GM10266 (cell line): ENCODE measurements at regions not wholly inside any gene's neighbourhood (a gene's known extent, or its start where the extent isn't known, plus 50 kb on each side); places are given as distances from the start of the nearest gene placed in this dataset.

Experiments
- DNase-seq: peaks from one replicate; pipeline ENCODE4 v3.0.0; 2012; ENCODE audit errors: extremely low spot score
- TF ChIP-seq, protein P1 (sequence below): IDR thresholded peaks from 2 replicates; pipeline ENCODE4 v1.5.1; 2012; ENCODE audit warnings: mild to moderate bottlenecking, low read depth; ENCODE audit not compliant: control insufficient read depth, insufficient read depth; ENCODE audit errors: missing control alignments

DNA sequence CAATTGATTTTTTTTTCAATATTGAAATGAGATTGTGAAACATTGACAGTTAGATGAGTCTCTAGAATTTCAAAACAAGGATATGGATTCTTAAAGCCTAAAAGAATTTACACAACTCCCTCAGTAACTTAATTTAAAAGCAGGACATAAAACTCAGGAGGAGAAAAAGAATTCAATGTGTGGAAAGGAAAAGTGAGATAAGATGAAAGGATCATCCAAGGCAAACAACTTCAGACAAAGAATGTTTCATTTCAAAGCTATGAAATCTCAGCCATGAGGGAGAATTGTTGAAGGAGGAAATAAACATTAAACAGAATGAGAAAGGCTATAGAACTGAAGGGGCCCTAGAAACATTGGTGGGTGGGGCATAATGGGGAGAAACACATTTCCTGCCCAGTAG, 191.7 kb upstream of the NOX3 start:
- TF ChIP-seq, protein P1, sequence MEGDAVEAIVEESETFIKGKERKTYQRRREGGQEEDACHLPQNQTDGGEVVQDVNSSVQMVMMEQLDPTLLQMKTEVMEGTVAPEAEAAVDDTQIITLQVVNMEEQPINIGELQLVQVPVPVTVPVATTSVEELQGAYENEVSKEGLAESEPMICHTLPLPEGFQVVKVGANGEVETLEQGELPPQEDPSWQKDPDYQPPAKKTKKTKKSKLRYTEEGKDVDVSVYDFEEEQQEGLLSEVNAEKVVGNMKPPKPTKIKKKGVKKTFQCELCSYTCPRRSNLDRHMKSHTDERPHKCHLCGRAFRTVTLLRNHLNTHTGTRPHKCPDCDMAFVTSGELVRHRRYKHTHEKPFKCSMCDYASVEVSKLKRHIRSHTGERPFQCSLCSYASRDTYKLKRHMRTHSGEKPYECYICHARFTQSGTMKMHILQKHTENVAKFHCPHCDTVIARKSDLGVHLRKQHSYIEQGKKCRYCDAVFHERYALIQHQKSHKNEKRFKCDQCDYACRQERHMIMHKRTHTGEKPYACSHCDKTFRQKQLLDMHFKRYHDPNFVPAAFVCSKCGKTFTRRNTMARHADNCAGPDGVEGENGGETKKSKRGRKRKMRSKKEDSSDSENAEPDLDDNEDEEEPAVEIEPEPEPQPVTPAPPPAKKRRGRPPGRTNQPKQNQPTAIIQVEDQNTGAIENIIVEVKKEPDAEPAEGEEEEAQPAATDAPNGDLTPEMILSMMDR: no peak
- no peak for DNase-seq

DNA sequence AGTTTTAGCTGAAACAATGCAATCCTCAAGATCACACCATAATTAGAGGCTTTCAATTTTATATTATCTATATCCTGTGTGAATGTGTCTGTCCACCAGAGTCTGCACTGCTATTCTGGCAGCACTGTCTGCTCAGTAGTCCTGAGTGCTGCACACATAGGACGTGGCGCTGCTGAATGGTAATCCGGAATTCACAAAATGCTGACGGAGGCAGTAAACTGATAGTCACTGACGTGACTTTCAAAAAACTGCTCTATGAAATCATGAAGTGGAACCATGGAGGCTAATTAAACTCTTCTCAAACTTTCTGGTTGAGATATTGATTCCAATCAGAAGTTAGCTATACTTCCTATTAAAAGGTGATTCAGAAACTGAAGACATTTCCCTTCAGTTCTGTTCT, 190.8 kb upstream of the NOX3 start:
- TF ChIP-seq, protein P1: no peak
- no peak for DNase-seq

DNA sequence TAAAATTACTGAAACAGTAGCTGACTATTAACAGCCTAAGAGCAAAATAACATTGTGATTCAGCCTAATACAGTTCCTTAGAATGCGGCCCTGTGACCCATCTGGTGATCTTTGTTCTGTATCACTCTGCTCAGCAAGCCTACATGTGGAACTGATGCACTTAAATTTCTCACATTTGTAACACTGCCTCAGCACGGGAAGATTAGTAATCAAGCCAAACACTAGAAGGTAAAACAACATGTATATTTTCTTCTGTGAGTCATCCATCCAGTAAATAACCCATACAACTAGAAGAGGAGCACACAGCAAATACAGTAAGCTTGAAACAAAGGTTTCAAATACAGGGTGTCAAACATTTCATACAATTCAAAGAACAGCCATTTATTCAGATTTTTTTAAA, 189.7 kb upstream of the NOX3 start:
- TF ChIP-seq, protein P1: no peak
- no peak for DNase-seq

DNA sequence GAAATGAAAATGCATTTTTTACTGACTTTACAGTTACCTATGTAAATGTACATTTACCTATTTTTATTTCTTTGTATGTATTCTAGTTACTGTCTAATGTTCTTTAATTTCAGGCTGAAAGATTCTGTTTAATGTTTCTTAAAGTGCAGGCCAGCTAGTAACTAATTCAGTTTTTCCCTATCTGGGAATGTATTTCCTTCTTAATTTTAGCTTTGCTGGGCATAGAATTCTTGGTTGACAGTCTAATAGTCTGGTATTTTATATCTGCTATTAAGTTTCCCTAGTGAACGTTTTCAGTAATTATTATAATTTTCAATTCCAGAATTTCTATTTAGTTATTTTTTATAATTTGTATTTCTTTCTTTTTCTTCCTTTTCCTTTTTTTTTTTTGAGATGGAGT, 186.0 kb upstream of the NOX3 start:
- DNase-seq: no peak
- TF ChIP-seq, protein P1: no peak

DNA sequence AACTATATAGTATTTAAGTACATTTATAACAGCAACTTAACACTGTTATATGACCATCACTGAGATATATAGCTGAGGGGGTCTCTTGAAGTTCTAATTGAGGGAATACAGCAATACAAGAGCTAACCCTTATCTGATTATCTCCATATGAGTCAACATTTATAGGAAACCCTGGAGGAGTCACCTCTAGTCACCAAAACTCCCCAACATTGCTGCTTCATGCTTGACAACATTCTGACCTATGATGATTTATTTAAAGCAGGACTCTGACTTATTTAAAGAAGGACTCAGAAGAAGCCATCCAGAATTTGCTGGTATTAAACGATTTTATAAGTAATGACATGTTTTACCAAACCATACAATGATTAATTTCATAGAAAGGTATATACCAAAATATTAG, 182.6 kb upstream of the NOX3 start:
- DNase-seq: no peak
- TF ChIP-seq, protein P1: no peak

DNA sequence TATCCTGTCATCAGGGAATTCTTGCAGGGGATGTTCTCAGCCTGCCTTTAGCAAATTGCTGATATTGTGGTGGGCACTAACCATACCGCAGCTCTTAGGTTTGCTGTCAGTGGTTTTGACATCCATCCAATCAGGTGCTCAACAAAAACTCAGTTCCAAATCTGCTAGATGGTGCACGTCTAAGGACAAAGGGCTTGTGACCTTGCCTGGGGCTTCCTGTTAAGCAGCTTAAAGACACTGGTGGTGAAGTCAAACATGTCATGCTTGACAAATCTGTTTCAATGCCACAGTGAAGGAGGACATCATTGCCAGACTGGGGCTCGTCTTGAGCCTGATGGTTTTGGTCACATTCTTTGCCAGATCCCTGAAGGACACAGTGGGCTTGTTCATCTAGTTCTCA, 179.8 kb upstream of the NOX3 start:
- TF ChIP-seq, protein P1: no peak

DNA sequence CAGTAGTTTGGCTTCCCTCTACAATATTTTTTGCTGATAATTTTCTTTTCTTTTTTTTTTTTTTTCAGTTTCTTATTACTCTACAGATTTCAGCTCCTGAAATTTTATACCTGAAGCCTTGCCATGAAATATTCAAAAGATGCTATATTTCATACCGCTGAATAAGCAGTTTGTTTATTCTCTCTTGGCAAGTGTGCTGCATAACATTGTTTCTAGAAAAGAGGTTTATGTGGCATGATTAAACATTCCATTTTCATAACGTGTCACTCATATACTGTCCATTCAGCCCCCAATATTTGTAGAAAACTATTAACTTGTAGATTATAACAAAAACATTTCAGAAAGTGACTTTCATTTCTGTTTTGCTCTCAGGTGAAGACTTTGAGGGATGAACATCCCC, 174.4 kb upstream of the NOX3 start:
- DNase-seq: no peak
- TF ChIP-seq, protein P1: no peak

More for the DNA sequence above, 179.8 kb upstream of the NOX3 start:
- DNase-seq: no peak

DNA sequence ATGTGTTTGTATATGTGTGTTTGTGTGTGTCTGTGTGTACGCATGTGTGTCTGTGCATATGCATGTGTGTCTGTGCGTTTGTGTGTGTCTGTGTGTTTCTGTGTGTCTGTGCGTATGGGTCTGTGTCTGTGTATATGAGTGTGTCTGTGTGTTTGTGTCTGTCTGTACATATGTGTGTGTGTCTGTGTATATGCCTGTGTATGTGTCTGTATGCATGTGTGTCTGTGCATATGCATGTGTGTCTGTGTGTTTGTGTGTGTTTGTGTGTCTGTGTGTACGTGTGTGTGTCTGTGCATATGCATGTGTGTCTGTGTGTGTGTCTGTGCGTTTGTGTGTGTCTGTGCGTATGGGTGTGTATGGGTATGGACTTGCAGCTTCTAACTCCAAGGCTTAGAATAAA, 174.0 kb upstream of the NOX3 start:
- TF ChIP-seq, protein P1: no peak
- no peak for DNase-seq
